Caco-2 (cell line): ENCODE measurements at regions not wholly inside any gene's neighbourhood (a gene's known extent, or its start where the extent isn't known, plus 50 kb on each side); places are given as distances from the start of the nearest gene placed in this dataset.

ENCODE experiments used
- BruUV-seq: library from RNA; stranded (reverse); fragments of 400-500 nt; replicated peaks from 2 replicates; lab custom pipeline; 2021; lab: Mats Ljungman, UMichigan
- CTCF ChIA-PET: fragments of 300-600 bp; sonication (Branson Sonifier 250); formaldehyde crosslinking; loops from one replicate; lab custom pipeline; 2022; ENCODE audit warnings: antibody characterized with exemption; lab: Charles Lee
- POLR2A ChIA-PET: fragments of 300-600 bp; sonication (Branson Sonifier 250); formaldehyde crosslinking; loops from one replicate; lab custom pipeline; 2022; ENCODE audit warnings: antibody characterized with exemption; lab: Charles Lee
- DNase-seq, 2 experiments: peaks; one replicate each; pipeline versions ENCODE4 v3.0.0 to v3.0.0-alpha.2; 2020 to 2022
- H3K27me3 ChIP-seq: replicated peaks from 2 replicates; pipeline ENCODE4 v1.6.0; 2011; ENCODE audit warnings: low read length; ENCODE audit not compliant: control insufficient read depth, insufficient read depth
- H3K36me3 ChIP-seq: 2 replicates; pipeline ENCODE4 v1.5.1; 2011; ENCODE audit warnings: low read length; ENCODE audit not compliant: control insufficient read depth, insufficient read depth
- H3K4me1 ChIP-seq: fragments of 250-450 bp; sonication (Bioruptor Pico); 2 replicates; pipeline ENCODE4 v1.5.1; 2020; ENCODE audit warnings: mild to moderate bottlenecking
- H3K4me3 ChIP-seq: 2 replicates; pipeline ENCODE4 v1.5.1; 2011; ENCODE audit warnings: low read depth, mild to moderate bottlenecking, control low read depth, low read length
- H3K9me3 ChIP-seq: fragments of 250-450 bp; sonication (Bioruptor Pico); 2 replicates; pipeline ENCODE4 v1.5.1; 2020; ENCODE audit warnings: mild to moderate bottlenecking, moderate library complexity
- H3K27ac Mint-ChIP-seq: one replicate; pipeline ENCODE4 v1.8.0; 2022; ENCODE audit warnings: mixed read lengths; ENCODE audit not compliant: unreplicated experiment
- H3K27me3 Mint-ChIP-seq: one replicate; pipeline ENCODE4 v1.8.0; 2022; ENCODE audit warnings: mixed read lengths; ENCODE audit not compliant: insufficient read depth, unreplicated experiment
- H3K36me3 Mint-ChIP-seq: one replicate; pipeline ENCODE4 v1.8.0; 2022; ENCODE audit warnings: mild to moderate bottlenecking, mixed read lengths; ENCODE audit not compliant: insufficient read depth, unreplicated experiment
- H3K4me1 Mint-ChIP-seq: one replicate; pipeline ENCODE4 v1.8.0; 2022; ENCODE audit warnings: low read depth, mixed read lengths; ENCODE audit not compliant: unreplicated experiment
- H3K4me3 Mint-ChIP-seq: one replicate; pipeline ENCODE4 v1.8.0; 2022; ENCODE audit warnings: mild to moderate bottlenecking, moderate library complexity, mixed read lengths; ENCODE audit not compliant: unreplicated experiment
- H3K9me3 Mint-ChIP-seq: one replicate; pipeline ENCODE4 v1.8.0; 2022; ENCODE audit warnings: mixed read lengths; ENCODE audit not compliant: unreplicated experiment
- intact Hi-C: fragments of 100-400 bp; cut with micrococcal nuclease; formaldehyde crosslinking; loops from one replicate; pipeline ENCODE4 v1.10.0; 2022; ENCODE audit not compliant: unreplicated experiment
- TF ChIP-seq, protein P1 (sequence below), 2 experiments: fragments of 200-600 bp in 1 of 2; IDR thresholded peaks; 1 replicate in 1 of 2; 2 replicates in 1 of 2; pipeline versions ENCODE4 v1.5.1 to v1.8.0; 2011 to 2022; ENCODE audit warnings: antibody characterized with exemption in 1 of 2, control low read depth in 1 of 2, inconsistent platforms in 1 of 2, low read depth in 1 of 2, low read length in 1 of 2, mild to moderate bottlenecking in 1 of 2, moderate library complexity in 1 of 2; ENCODE audit not compliant: insufficient read depth in 1 of 2, severe bottlenecking in 1 of 2, unreplicated experiment in 1 of 2

DNA sequence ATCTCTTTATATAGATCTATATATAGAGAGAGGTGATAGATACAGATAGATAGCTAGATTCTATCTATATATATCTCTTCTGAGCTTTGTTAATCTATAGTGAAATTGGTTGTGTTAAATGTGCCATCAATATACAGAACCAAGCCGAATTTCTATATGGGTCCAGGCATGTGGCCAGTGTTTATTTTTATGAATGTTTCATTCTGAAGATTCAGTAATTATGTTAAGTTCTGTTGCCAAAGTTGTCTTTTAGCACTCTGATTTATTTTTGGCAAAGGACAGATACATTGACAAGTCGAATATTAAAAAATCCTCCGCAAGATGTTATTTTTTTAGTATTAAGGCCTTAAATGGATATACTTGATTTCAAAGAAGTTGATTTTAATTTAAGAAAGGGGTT is 190.4 kb upstream of the HTR2A start:
- peaks cover 3% of the 10 kb centered on the region for H3K27me3 Mint-ChIP-seq

DNA sequence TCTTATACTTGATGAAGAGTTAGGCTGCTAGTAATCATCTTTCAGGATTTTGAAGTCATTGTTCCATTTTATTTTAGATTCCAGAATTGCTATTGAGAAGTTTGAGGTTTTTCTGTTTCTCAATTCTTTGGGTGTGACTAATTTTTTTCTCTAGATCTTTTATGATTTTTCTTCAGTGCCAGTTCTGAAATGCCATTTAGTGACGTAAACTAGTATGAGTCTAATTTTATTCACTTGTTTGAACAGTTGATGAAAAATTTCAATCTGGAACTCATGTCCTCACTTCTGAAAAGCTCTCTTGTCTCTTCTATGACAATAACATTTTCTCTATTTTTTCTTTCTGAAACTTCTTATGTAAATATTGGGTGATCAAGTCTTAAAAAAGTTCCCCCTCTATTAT is 188.5 kb upstream of the HTR2A start:
- peaks cover 5% of the 10 kb centered on the region for H3K27me3 Mint-ChIP-seq
- H3K4me3 Mint-ChIP-seq: no peak overlapping the region
- Histone ChIP-seq H3K4me1 (no peaks in the 10 kb centered on the region), H3K27me3 (no peaks in the 10 kb centered on the region), H3K36me3 (no peaks in the 10 kb centered on the region), H3K9me3 (no peaks in the 10 kb centered on the region), H3K4me3 (no peak overlapping the region)
- TF ChIP-seq, protein P1, sequence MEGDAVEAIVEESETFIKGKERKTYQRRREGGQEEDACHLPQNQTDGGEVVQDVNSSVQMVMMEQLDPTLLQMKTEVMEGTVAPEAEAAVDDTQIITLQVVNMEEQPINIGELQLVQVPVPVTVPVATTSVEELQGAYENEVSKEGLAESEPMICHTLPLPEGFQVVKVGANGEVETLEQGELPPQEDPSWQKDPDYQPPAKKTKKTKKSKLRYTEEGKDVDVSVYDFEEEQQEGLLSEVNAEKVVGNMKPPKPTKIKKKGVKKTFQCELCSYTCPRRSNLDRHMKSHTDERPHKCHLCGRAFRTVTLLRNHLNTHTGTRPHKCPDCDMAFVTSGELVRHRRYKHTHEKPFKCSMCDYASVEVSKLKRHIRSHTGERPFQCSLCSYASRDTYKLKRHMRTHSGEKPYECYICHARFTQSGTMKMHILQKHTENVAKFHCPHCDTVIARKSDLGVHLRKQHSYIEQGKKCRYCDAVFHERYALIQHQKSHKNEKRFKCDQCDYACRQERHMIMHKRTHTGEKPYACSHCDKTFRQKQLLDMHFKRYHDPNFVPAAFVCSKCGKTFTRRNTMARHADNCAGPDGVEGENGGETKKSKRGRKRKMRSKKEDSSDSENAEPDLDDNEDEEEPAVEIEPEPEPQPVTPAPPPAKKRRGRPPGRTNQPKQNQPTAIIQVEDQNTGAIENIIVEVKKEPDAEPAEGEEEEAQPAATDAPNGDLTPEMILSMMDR (IDR thresholded peaks at IDR 0.05; ENCODE audit: insufficient read depth in 1 of 2, low read depth in 1 of 2, low read length in 1 of 2, severe bottlenecking in 1 of 2, unreplicated experiment in 1 of 2): no peak
- H3K9me3 Mint-ChIP-seq: no peaks in the 10 kb centered on the region
- intact Hi-C loops: no loop called here
- DNase-seq: no peak
- no TSS peak for BruUV-seq
- no peak overlapping the region for H3K27ac Mint-ChIP-seq
- CTCF ChIA-PET: no interaction called here
- POLR2A ChIA-PET: no interaction called here
- H3K4me1 Mint-ChIP-seq: no peaks in the 10 kb centered on the region
- no peaks in the 10 kb centered on the region for H3K36me3 Mint-ChIP-seq

More for the DNA sequence above, 190.4 kb upstream of the HTR2A start:
- intact Hi-C loops: no loop called here
- DNase-seq: no peak
- TF ChIP-seq, protein P1 (IDR thresholded peaks at IDR 0.05; ENCODE audit: insufficient read depth in 1 of 2, low read depth in 1 of 2, low read length in 1 of 2, severe bottlenecking in 1 of 2, unreplicated experiment in 1 of 2): no peak
- H3K9me3 Mint-ChIP-seq: no peaks in the 10 kb centered on the region
- H3K4me1 Mint-ChIP-seq: no peaks in the 10 kb centered on the region
- no peak overlapping the region for H3K27ac Mint-ChIP-seq
- Histone ChIP-seq H3K27me3 (no peaks in the 10 kb centered on the region), H3K9me3 (no peaks in the 10 kb centered on the region), H3K36me3 (no peaks in the 10 kb centered on the region), H3K4me3 (no peak overlapping the region), H3K4me1 (no peaks in the 10 kb centered on the region)
- POLR2A ChIA-PET: no interaction called here
- no peak overlapping the region for H3K4me3 Mint-ChIP-seq
- H3K36me3 Mint-ChIP-seq: no peaks in the 10 kb centered on the region
- CTCF ChIA-PET: no interaction called here
- BruUV-seq: no TSS peak

DNA sequence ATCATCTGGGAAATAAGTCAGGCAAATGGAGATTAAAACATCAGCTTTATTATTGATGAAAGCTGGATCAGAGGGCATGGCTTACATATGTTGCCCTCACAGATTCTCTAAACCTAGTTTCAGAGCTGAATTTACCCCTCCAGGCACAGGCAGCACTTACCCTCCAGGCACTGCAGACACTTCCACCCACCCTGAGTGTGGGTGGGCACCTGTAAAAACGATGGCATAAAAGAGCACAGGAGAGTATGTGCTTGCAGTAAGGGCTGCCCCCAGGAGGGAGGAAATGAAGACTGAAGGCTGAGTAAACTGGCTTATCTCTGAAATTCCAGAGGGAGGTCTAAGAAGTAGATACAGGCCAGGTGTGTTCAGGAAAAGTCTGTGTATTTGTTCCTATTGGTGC is 185.0 kb upstream of the HTR2A start:
- POLR2A ChIA-PET: no interaction called here
- intact Hi-C loops: no loop called here
- Mint-ChIP-seq H3K27me3 (peaks cover 12% of the 10 kb centered on the region), H3K4me3 (no peak overlapping the region), H3K36me3 (no peaks in the 10 kb centered on the region), H3K9me3 (no peaks in the 10 kb centered on the region), H3K4me1 (no peaks in the 10 kb centered on the region), H3K27ac (no peak overlapping the region)
- no peaks in the 10 kb centered on the region for H3K27me3 ChIP-seq
- DNase-seq: no peak
- CTCF ChIA-PET: no interaction called here
- no peaks in the 10 kb centered on the region for H3K36me3 ChIP-seq
- no peak overlapping the region for H3K4me3 ChIP-seq
- no TSS peak for BruUV-seq
- H3K9me3 ChIP-seq: no peaks in the 10 kb centered on the region
- H3K4me1 ChIP-seq: no peaks in the 10 kb centered on the region
- TF ChIP-seq, protein P1 (IDR thresholded peaks at IDR 0.05; ENCODE audit: insufficient read depth in 1 of 2, low read depth in 1 of 2, low read length in 1 of 2, severe bottlenecking in 1 of 2, unreplicated experiment in 1 of 2): no peak
